IMR-90 (cell line): ENCODE measurements at regions not wholly inside any gene's neighbourhood (a gene's known extent, or its start where the extent isn't known, plus 50 kb on each side); places are given as distances from the start of the nearest gene placed in this dataset.

Experiments
- ATAC-seq: fragments of 200-7000 bp; cut with Tn5 transposase; 2 replicates; pipeline ENCODE4 v1.9.1; 2020; ENCODE audit warnings: low read depth, mild to moderate bottlenecking, moderate library complexity
- BruUV-seq: library from RNA; stranded (reverse); fragments of 400-500 nt; replicated peaks from 2 replicates; lab custom pipeline; 2021; lab: Mats Ljungman, UMichigan
- CTCF ChIA-PET: fragments of 300-600 bp; formaldehyde crosslinking; extraction: SDS; loops from one replicate; lab custom pipeline; 2021; ENCODE audit warnings: antibody characterized with exemption; lab: Yijun Ruan, JAX
- POLR2A ChIA-PET: fragments of 300-600 bp; sonication (Branson Sonifier 250); formaldehyde crosslinking; loops from one replicate; lab custom pipeline; 2022; ENCODE audit warnings: antibody characterized with exemption; ENCODE audit not compliant: unreplicated experiment; lab: Charles Lee
- DNase-seq: peaks from one replicate; pipeline ENCODE4 v3.0.0; 2013
- H2AFZ ChIP-seq: replicated peaks from 2 replicates; pipeline ENCODE3; 2013; ENCODE audit warnings: low read length, mild to moderate bottlenecking; ENCODE audit not compliant: poor library complexity
- H2AK5ac ChIP-seq: 2 replicates; pipeline ENCODE4 v1.6.1; 2013; ENCODE audit warnings: low read depth, low read length, inconsistent platforms
- H2AK9ac ChIP-seq: replicated peaks from 2 replicates; pipeline ENCODE3; 2013; ENCODE audit warnings: mild to moderate bottlenecking, low read depth, low read length, moderate library complexity; ENCODE audit not compliant: poor library complexity
- H2BK120ac ChIP-seq: 2 replicates; pipeline ENCODE4 v1.6.1; 2013; ENCODE audit warnings: low read depth, low read length, inconsistent platforms
- H2BK15ac ChIP-seq: 3 replicates; pipeline ENCODE4 v1.6.1; 2013; ENCODE audit warnings: low read depth, low read length, inconsistent platforms
- H2BK20ac ChIP-seq: 2 replicates; pipeline ENCODE4 v1.6.1; 2013; ENCODE audit warnings: low read depth, mild to moderate bottlenecking, inconsistent platforms, low read length, moderate library complexity
- H2BK5ac ChIP-seq: 2 replicates; pipeline ENCODE4 v1.6.1; 2013; ENCODE audit warnings: mild to moderate bottlenecking, low read depth, low read length, inconsistent platforms; ENCODE audit not compliant: poor library complexity, severe bottlenecking
- H3K14ac ChIP-seq: replicated peaks from 2 replicates; pipeline ENCODE4 v1.6.1; 2013; ENCODE audit warnings: low read depth, low read length, inconsistent platforms
- H3K18ac ChIP-seq: 2 replicates; pipeline ENCODE4 v1.6.1; 2013; ENCODE audit warnings: low read depth, low read length, control low read depth
- H3K23ac ChIP-seq: 2 replicates; pipeline ENCODE4 v1.6.1; 2013; ENCODE audit warnings: low read depth, low read length, inconsistent platforms
- H3K27ac ChIP-seq: 2 replicates; pipeline ENCODE4 v1.5.1; 2013; ENCODE audit warnings: mild to moderate bottlenecking, control low read depth, low read length; ENCODE audit not compliant: insufficient read depth
- H3K27me3 ChIP-seq: 2 replicates; pipeline ENCODE4 v1.6.1; 2013; ENCODE audit warnings: low read length; ENCODE audit not compliant: control insufficient read depth, insufficient read depth
- H3K36me3 ChIP-seq: 2 replicates; pipeline ENCODE4 v1.6.1; 2013; ENCODE audit warnings: low read length, mixed read lengths; ENCODE audit not compliant: control insufficient read depth, insufficient read depth
- H3K4ac ChIP-seq: 2 replicates; pipeline ENCODE4 v1.6.1; 2013; ENCODE audit warnings: low read depth, low read length, inconsistent platforms
- H3K4me1 ChIP-seq: 2 replicates; pipeline ENCODE4 v1.6.1; 2013; ENCODE audit warnings: low read length, mixed read lengths; ENCODE audit not compliant: control insufficient read depth, insufficient read depth
- H3K4me2 ChIP-seq: 2 replicates; pipeline ENCODE4 v1.6.1; 2013; ENCODE audit warnings: low read depth, mild to moderate bottlenecking, control low read depth, low read length, moderate library complexity
- H3K4me3 ChIP-seq: 2 replicates; pipeline ENCODE4 v1.5.1; 2013; ENCODE audit warnings: low read depth, mild to moderate bottlenecking, control low read depth, low read length, moderate library complexity; ENCODE audit not compliant: insufficient read depth
- H3K56ac ChIP-seq: 2 replicates; pipeline ENCODE4 v1.6.1; 2013; ENCODE audit warnings: low read length, inconsistent platforms; ENCODE audit not compliant: insufficient read depth; ENCODE audit errors: extremely low read depth
- H3K79me1 ChIP-seq, 2 experiments: 2 replicates each; pipeline ENCODE4 v1.6.1; 2013; ENCODE audit warnings: low read length in 2 of 2, inconsistent platforms in 1 of 2, low read depth in 1 of 2
- H3K9ac ChIP-seq: 2 replicates; pipeline ENCODE4 v1.6.1; 2013; ENCODE audit warnings: low read depth, low read length, control low read depth
- H3K9me1 ChIP-seq: 2 replicates; pipeline ENCODE4 v1.6.1; 2013; ENCODE audit warnings: low read length, inconsistent platforms; ENCODE audit not compliant: insufficient read depth
- H3K9me3 ChIP-seq: 2 replicates; pipeline ENCODE4 v1.6.1; 2013; ENCODE audit warnings: low read length; ENCODE audit not compliant: control insufficient read depth, insufficient read depth
- H4K20me1 ChIP-seq: 2 replicates; pipeline ENCODE4 v1.6.1; 2013; ENCODE audit warnings: low read length, inconsistent platforms; ENCODE audit not compliant: insufficient read depth
- H4K5ac ChIP-seq: 2 replicates; pipeline ENCODE4 v1.6.1; 2013; ENCODE audit warnings: mild to moderate bottlenecking, low read depth, low read length, control low read depth
- H4K8ac ChIP-seq, 2 experiments: 2 replicates each; pipeline ENCODE4 v1.6.1; 2013; ENCODE audit warnings: low read depth in 2 of 2, low read length in 2 of 2, control low read depth in 1 of 2, inconsistent platforms in 1 of 2
- H4K91ac ChIP-seq: 2 replicates; pipeline ENCODE4 v1.6.1; 2013; ENCODE audit warnings: low read depth, low read length, inconsistent platforms; ENCODE audit not compliant: insufficient read depth
- POLR2A ChIP-seq: IDR thresholded peaks from 2 replicates; pipeline ENCODE4 v1.6.1; 2012; ENCODE audit warnings: mild to moderate bottlenecking, low read depth, low read length
- WGBS, 2 experiments: methylation state at CpG; one replicate each; pipeline versions ENCODE4 v1.1.5 to v1.1.7; 2013; ENCODE audit warnings: missing lambda C conversion rate in 2 of 2; ENCODE audit not compliant: insufficient read length in 1 of 2; ENCODE audit errors: extremely low coverage in 2 of 2; 5-methylcytosine and 5-hydroxymethylcytosine counted together
- dilution Hi-C: fragments of 300-500 bp; cut with HindIII; formaldehyde crosslinking; loops from one replicate; pipeline ENCODE4 v1.14.3; 2018; ENCODE audit warnings: low sequenced_read_pairs; ENCODE audit not compliant: unreplicated experiment
- in situ Hi-C: fragments of 300-500 bp; cut with MboI; formaldehyde crosslinking; loops from 3 replicates; pipeline ENCODE4 v1.14.3; 2019; ENCODE audit warnings: low sequenced_read_pairs, inconsistent platforms, mixed read lengths
- intact Hi-C: fragments of 100-400 bp; cut with micrococcal nuclease; formaldehyde crosslinking; loops from 2 replicates; pipeline ENCODE4 v1.10.0; 2022

GRCh38 chrX:122972604-122973003, 211.5 kb upstream of the GRIA3 start:
- no peaks in the 10 kb centered on the region for H4K20me1 ChIP-seq
- no peak overlapping the region for H3K14ac ChIP-seq
- CTCF ChIA-PET = no interaction called here
- no peaks in the 10 kb centered on the region for H3K27me3 ChIP-seq
- H4K5ac ChIP-seq = no peak overlapping the region
- no peaks in the 10 kb centered on the region for H3K79me1 ChIP-seq
- H3K23ac ChIP-seq = no peak overlapping the region
- TF ChIP-seq POLR2A = no peak
- ATAC-seq (no peak), DNase-seq (no peak)
- H3K4ac ChIP-seq = no peak overlapping the region
- H2BK5ac ChIP-seq = no peak overlapping the region
- H2BK120ac ChIP-seq = no peak overlapping the region
- in situ Hi-C loops = no loop called here
- no peak overlapping the region for H3K4me2 ChIP-seq
- no TSS peak for BruUV-seq
- H4K91ac ChIP-seq = no peak overlapping the region
- H4K8ac ChIP-seq = no peak overlapping the region
- H3K18ac ChIP-seq = no peak overlapping the region
- H3K9ac ChIP-seq = no peak overlapping the region
- H3K9me1 ChIP-seq = no peaks in the 10 kb centered on the region
- no peak overlapping the region for H2BK20ac ChIP-seq
- no peak overlapping the region for H3K56ac ChIP-seq
- H3K9me3 ChIP-seq = no peaks in the 10 kb centered on the region; the same call in 1 of the 2 replicates
- H3K4me3 ChIP-seq = no peak overlapping the region
- no peak overlapping the region for H2AK9ac ChIP-seq
- H2AFZ ChIP-seq = no peak overlapping the region
- dilution Hi-C loops = no loop called here
- no CpG with 5 or more reads among the region's 2 CpGs for WGBS, 2 experiments
- H3K4me1 ChIP-seq = no peaks in the 10 kb centered on the region
- H2AK5ac ChIP-seq = no peak overlapping the region
- no peak overlapping the region for H2BK15ac ChIP-seq
- POLR2A ChIA-PET = no interaction called here
- intact Hi-C loops = no loop called here
- H3K36me3 ChIP-seq = no peaks in the 10 kb centered on the region
- no peak overlapping the region for H3K27ac ChIP-seq
